Femur (tissue), 1 donor: ENCODE measurements at regions not wholly inside any gene's neighbourhood (a gene's known extent, or its start where the extent isn't known, plus 50 kb on each side); places are given as distances from the start of the nearest gene placed in this dataset.
A peak's percentile ranks its signal among the peaks of the same experiment; 100 is the strongest.

ENCODE experiments used
- DNase-seq: peaks from one replicate; pipeline ENCODE4 v3.0.0-alpha.2; 2017

- DNase-seq: no peak
These were observed 208.3 kb downstream of the TLE1 start for GRCh38 chr9:81480828-81481604.

- DNase-seq: peak; percentile 28
These were observed 209.8 kb downstream of the TLE1 start for GRCh38 chr9:81479573-81479972.

GRCh38 chr9:81477669-81478068 lies 211.7 kb downstream of the TLE1 start:
- no peak for DNase-seq

- DNase-seq: no peak
These were observed 212.4 kb downstream of the TLE1 start for GRCh38 chr9:81476813-81477490.

GRCh38 chr9:81474792-81475191 lies 214.6 kb downstream of the TLE1 start:
- peak; percentile 37 for DNase-seq

- no peak for DNase-seq
These were observed 215.2 kb downstream of the TLE1 start for GRCh38 chr9:81474125-81474524.

- no peak for DNase-seq
These were observed 215.6 kb downstream of the TLE1 start for GRCh38 chr9:81473708-81474107.

- no peak for DNase-seq
These were observed 216.1 kb downstream of the TLE1 start for GRCh38 chr9:81473206-81473605.

GRCh38 chr9:81472701-81473100 lies 216.6 kb downstream of the TLE1 start:
- no peak for DNase-seq

- DNase-seq: no peak
These were observed 218.5 kb downstream of the TLE1 start for GRCh38 chr9:81470864-81471263.

GRCh38 chr9:81468084-81468595 lies 221.2 kb downstream of the TLE1 start:
- no peak for DNase-seq

- no peak for DNase-seq
These were observed 222.4 kb downstream of the TLE1 start for GRCh38 chr9:81466981-81467380.

- DNase-seq: peak; percentile 36
These were observed 223.8 kb downstream of the TLE1 start for GRCh38 chr9:81465468-81466011.

GRCh38 chr9:81462801-81463200 lies 226.5 kb downstream of the TLE1 start:
- no peak for DNase-seq

GRCh38 chr9:81461196-81461595 lies 228.2 kb downstream of the TLE1 start:
- no peak for DNase-seq

GRCh38 chr9:81460693-81461092 lies 228.7 kb downstream of the TLE1 start:
- DNase-seq: no peak

- DNase-seq: no peak
These were observed 229.8 kb downstream of the TLE1 start for GRCh38 chr9:81459591-81459990.

GRCh38 chr9:81456431-81457006 lies 232.8 kb downstream of the TLE1 start:
- no peak for DNase-seq

GRCh38 chr9:81455462-81456219 lies 233.7 kb downstream of the TLE1 start:
- DNase-seq: no peak

GRCh38 chr9:81445331-81445921 lies 243.9 kb downstream of the TLE1 start:
- no peak for DNase-seq

- no peak for DNase-seq
These were observed 257.7 kb downstream of the TLE1 start for GRCh38 chr9:81431641-81432040.

- no peak for DNase-seq
These were observed 258.6 kb downstream of the TLE1 start for GRCh38 chr9:81430727-81431126.
